HG03280 (cell line): ENCODE measurements at regions not wholly inside any gene's neighbourhood (a gene's known extent, or its start where the extent isn't known, plus 50 kb on each side); places are given as distances from the start of the nearest gene placed in this dataset.

Experiments used
- ATAC-seq: cut with Tn5 transposase; IDR thresholded peaks from one replicate; pipeline ENCODE4 v1.9.1; 2021; ENCODE audit warnings: mild to moderate bottlenecking, moderate library complexity; ENCODE audit not compliant: unreplicated experiment

GRCh38 chr3:101172516-101172915, 147.9 kb downstream of the IMPG2 start:
- ATAC-seq: no peak

DNA sequence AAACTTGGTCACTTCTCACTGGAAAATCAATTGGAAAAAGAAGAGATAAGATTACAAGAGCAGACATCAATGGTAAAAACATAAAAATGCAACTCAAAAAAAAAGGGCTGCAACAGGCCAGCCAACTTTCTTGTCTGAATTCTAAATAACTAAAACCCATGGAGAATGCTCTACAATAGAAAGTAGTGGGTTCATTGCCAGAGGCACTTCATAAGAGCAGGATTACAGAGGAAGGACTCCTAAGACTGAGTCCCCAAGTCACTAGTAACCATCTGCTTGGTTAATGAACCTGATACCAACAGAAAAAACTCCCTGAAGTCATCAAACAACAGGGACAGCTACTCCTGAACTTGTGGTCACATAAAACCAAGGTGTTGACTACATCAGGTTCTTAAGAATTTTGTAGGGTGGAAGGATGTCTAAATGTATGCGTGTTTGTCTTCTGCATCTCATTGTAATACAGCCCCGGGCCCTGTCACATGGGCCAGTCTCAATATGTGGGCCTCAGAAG, 148.6 kb downstream of the IMPG2 start:
- no peak for ATAC-seq

- no peak for ATAC-seq
Observed at GRCh38 chr3:101170806-101171558, 149.4 kb downstream of the IMPG2 start.

DNA sequence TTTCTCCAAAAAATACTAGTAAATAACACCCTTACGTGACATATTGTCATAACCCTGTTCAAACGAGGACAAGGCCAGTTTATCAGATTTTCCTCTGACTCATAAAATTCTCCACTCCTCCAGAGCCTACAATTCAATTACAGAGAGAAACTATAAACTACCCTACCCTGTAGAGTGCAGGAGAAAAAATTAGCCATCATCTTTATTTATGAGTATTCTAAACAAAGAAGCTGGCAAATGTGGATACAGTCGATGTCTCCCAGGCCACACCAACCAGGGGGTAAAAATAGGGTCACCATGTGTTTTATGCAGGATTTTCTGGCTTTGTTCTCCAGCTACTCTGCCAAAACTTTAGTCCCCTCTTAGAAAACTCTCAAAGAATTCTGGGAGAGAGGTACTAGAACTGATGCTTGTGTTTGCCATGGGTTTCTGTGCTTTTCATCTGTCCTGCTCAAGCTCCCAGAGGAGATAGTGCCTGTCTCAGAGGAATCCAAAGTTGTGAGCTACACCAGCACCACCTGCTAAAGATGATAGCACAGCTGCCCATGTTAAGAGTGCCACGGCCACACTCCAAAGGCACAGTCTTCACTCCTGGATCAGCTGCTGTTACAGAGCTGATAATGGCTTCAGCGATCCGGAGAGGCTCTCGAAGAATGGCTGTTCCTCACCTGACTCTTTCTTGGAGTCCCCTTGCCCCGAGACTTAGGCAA, 150.2 kb downstream of the IMPG2 start:
- ATAC-seq: no peak

DNA sequence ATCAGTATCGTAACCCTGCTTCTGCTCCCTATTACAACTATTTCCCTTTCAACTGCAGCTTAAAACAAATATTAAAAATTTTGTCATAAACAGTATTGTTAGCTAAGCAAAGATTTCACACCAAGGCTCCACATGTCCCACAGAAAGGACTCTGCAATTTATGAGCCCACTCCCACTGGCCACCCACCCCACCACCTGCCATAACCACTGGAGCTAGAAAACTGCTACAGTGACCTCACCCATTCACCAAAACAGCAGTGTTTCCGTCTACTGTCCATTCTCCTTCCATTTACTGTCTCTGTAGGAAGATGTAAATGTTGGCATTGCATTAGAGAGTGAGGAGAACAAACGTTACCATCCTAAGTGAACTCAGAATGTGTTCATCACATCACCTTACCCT, 150.9 kb downstream of the IMPG2 start:
- no peak for ATAC-seq

DNA sequence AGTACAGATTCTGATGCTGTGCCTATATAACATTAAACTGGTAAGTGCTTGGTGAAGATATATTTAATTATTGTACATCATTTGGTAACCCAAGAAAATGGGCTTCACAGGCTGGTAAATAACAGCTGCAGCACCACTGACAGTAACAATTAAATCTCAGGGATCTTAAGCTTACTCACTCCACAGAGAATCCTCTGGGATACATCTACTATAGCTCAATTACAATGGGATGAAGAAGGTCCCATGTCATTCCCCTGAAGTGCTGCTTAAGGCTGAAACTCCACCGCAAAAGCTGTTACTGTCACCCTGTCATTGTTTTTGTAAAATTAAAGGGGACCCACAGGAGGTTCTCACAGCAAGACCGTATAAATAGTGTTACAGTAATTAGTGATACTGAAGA, 153.0 kb downstream of the IMPG2 start:
- ATAC-seq: no peak

DNA sequence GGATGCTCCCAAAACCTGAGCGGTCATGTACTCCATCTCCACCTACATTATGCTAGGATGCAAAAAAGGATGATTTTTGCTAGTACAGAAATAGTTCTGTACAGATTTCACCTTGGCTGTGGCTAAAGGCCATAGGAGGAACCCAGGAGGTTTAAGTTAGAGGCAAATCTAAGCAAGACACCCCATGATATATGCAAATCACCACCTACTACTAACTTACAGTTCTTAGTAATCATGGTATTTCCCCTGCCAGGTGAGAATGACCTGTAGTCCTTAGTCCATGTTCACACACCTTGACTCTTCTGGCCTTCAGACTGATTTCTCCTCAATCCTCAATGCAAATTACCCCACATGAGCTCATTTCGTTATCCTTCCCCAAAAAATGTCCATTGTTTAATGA, 154.2 kb downstream of the IMPG2 start:
- no peak for ATAC-seq

DNA sequence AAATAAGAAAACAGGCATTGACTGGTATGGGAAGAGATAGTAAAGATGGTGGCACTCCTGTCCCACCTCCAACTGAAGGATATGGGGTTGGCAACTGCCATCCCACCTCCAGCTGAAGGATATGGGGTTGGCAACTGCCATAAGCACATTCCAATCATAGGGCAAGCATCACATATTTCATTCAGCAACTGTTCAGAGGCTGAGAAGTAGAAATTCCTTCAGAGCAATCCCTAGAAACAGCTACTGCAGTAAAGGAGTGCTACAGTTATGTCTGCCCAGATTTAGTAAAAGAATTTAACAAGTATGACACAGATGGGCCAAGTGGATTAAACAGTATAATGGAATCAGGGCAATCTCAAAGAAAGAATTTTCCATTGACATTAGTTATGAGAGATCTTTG, 156.8 kb downstream of the IMPG2 start:
- no peak for ATAC-seq

- ATAC-seq: no peak
Observed at GRCh38 chr3:101159478-101159877, 160.9 kb downstream of the IMPG2 start.

DNA sequence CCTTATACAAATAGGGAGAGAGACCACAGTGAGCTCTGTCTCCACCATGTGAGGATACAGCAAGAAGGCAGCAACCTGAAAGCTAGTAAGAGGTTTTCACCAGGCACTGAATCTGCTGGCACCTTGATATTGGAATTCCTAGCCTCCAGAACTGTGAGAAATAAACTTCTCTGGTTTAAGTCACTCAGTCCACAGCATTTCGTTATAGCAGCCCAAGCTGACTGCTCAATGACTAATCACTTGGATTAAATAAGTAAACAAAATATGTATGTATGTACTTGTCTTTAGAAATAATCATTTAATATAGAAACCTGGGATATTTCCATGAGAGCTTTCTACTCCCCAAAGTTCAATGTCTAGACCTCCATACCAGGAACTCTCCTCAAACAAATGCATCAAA, 162.0 kb downstream of the IMPG2 start:
- ATAC-seq: no peak

- no peak for ATAC-seq
Observed at GRCh38 chr3:101156787-101157345, 163.5 kb downstream of the IMPG2 start.

GRCh38 chr3:101155825-101156224, 162.6 kb upstream of the ABI3BP start:
- ATAC-seq: no peak

DNA sequence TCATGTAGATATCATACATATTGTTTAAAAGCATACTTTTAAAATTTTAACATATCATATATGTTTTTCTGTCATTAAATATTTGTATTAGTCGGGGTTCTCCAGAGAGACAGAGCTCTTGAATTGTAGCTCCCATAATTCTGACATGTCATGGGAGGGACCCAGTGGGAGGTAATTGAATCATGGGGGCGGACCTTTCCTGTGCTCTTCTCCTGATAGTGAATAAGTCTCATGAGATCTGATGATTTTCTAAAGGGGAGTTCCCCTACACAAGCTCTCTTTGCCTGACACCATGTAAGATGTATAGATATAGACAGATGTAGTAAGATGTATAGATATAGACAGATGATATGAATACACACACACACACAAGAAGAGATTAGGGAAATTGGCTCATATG, 161.2 kb upstream of the ABI3BP start:
- ATAC-seq: no peak

DNA sequence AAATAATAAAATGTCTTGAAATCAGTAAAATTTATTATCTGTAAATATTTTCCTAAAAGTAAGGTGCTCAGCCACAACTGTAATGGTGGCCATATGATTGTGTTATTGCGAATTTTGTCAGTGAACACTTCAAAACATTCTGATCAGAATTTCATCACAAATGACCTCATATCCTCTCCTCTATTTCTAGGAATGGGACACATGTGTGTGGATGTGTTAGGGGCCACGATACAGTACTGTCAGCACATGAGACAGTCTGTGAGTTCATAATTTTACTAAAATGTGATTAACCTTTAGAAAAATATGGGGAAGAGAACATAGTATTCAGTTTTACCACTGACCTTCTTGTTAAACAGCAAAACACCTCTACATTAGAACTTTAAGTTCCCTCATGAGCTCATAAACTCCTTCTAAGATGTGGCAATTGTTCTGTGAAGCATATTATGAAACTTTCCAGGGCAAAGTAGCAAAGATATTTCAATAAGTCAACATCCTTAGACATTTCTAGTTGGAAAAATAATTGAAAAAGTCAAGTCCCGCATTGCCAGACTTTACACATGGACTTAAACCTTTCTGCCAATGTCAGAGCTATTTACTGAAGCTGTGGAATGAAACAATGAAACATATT, 158.2 kb upstream of the ABI3BP start:
- no peak for ATAC-seq

- ATAC-seq: no peak
Observed at GRCh38 chr3:101150504-101150903, 157.3 kb upstream of the ABI3BP start.

- ATAC-seq: no peak
Observed at GRCh38 chr3:101149707-101150106, 156.5 kb upstream of the ABI3BP start.

DNA sequence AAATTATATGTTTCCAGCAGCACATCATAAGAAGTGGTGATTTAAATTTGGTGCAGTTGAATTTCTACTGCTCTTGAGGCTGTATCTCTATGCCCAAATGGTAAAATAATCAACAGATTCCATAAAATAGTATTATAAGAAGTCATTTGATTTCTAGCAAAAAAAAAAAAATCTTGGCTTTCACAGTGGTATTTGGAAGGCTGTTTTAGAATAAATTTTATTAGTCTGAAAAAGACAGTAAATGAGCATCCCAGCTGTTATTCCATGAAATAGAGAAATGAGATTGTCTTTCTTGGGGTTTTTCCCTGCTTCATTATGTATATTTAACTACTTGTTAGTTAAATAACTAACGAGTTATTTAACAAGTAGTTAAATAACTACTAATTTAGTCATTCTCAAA, 156.0 kb upstream of the ABI3BP start:
- no peak for ATAC-seq

DNA sequence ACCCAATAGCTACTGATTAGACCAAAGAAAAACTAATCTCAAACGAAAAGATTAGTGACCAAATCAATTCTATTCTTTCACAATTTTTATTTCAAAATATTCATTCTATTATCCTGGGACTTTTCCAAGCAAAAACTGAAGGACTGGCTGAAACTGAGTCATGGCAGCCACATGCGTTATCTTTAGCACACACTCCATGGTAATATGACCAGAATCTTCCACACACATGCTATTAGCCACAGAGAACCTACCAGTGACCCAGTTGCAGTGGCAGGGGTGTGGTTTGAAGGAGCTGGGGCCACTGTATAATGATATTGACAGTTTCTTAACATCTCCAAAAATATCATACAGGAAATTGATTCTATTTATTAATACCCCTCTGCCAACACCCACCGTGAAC, 154.8 kb upstream of the ABI3BP start:
- no peak for ATAC-seq

DNA sequence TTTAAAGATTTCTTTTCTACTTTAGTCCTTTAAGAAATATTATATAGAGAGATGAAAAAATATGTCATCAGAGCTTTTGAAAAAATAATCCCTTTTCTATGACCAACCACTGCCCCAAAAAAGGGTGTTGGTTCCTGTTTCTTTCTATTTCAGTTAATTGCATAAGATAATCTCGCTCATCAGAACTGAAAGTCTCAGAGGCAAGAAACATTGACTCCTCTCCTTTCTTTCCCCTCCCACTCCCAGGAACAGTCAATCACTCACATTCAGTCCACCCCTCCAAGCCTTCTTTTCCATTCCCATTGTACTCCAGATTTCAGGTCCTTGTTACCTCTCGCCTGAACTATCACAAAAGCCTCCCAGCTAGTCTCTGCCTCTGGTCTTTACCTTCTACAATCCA, 153.7 kb upstream of the ABI3BP start:
- no peak for ATAC-seq

- no peak for ATAC-seq
Observed at GRCh38 chr3:101144105-101144504, 150.9 kb upstream of the ABI3BP start.

DNA sequence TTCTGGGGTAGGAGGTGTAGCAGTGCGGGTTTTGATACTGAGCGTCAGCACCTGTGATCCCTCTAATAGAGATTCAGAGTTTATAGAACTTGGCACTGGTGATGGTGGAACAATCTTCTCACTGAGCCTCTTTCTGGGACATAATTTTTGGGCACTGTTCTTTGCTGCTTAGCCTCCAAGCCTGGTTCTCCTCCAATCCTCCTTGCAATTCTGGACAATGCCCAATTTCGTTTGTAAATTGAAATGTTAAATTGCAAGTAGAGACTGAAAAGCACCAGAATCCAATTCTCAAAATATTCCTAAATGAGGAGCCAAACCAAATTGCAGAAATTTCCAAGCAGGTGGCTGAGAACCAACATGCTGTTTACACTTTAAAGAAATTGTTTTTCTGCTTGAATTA, 149.8 kb upstream of the ABI3BP start:
- no peak for ATAC-seq

DNA sequence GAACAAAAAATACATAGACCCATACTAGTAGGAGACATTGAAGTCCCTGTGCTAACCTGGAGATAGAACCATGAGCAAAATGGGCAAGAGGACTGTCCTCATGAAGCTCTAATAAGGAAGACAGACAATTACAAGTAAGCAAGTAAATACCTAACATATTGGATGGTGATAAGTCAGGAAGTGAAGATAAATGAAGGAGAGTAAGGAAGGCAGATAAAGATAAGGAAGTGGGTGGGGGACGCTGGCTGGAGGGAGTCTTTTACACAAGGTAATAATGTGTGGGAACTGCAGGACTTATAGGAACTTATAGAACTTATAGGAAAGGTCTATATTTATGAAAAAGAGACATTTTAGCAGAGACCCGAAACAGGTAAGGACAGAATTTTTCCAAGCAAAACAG, 148.9 kb upstream of the ABI3BP start:
- ATAC-seq: no peak
